ENCODE measurements at regions not wholly inside any gene's neighbourhood (a gene's known extent, or its start where the extent isn't known, plus 50 kb on each side); places are given as distances from the start of the nearest gene placed in this dataset.

- H3K9ac ChIP-seq (ENCODE audit: control insufficient read depth, insufficient read depth, low read length): no peak overlapping the region
- in situ Hi-C loops (cut with MboI) (no loop called here), intact Hi-C loops (cut with micrococcal nuclease; ENCODE audit: unreplicated experiment) (no loop called here)
- H2AFZ ChIP-seq (ENCODE audit: control insufficient read depth, low read depth, low read length): no peak overlapping the region
- no peaks in the 10 kb centered on the region for H3K36me3 ChIP-seq (ENCODE audit: control insufficient read depth in 2 of 2, insufficient read depth in 2 of 2, low read length in 1 of 2)
- DNase-seq (ENCODE audit: low read depth, low spot score) (no peak), FAIRE-seq (no peak), ATAC-seq (no peak)
- no peak overlapping the region for H3K27ac ChIP-seq (ENCODE audit: control insufficient read depth, insufficient read depth)
- H3K4me3 ChIP-seq: no peak overlapping the region
- CTCF ChIA-PET: no interaction called here
- H3K4me2 ChIP-seq (ENCODE audit: control insufficient read depth, insufficient read depth): no peak overlapping the region
- SMC1A ChIA-PET (ENCODE audit: uncharacterized antibody, unreplicated experiment): no interaction called here
- RAD21 ChIA-PET (ENCODE audit: unreplicated experiment): no interaction called here
- POLR2A ChIA-PET: no interaction called here
- H3K27me3 ChIP-seq (replicated peaks in 1 of 2; ENCODE audit: control insufficient read depth in 2 of 2, insufficient read depth in 2 of 2, low read length in 1 of 2): no peaks in the 10 kb centered on the region
- H3K79me2 ChIP-seq (ENCODE audit: control insufficient read depth, insufficient read depth, low read length): no peaks in the 10 kb centered on the region
- H4K20me1 ChIP-seq (ENCODE audit: control insufficient read depth, insufficient read depth): no peaks in the 10 kb centered on the region
- H3K4me1 ChIP-seq (ENCODE audit: control insufficient read depth, insufficient read depth, low read length): no peaks in the 10 kb centered on the region
- WGBS (ENCODE audit: insufficient coverage, insufficient replicate concordance, low lambda C conversion rate, missing lambda C conversion rate): 17% methylated on average over 2 of the region's 2 CpGs
- BruUV-seq (replicated peaks): no TSS peak
- H3K9me3 ChIP-seq (replicated peaks; ENCODE audit: control insufficient read depth, insufficient read depth, low read length): no peaks in the 10 kb centered on the region
- TF ChIP-seq TCF3 (IDR thresholded peaks at IDR 0.05; ENCODE audit: borderline replicate concordance, insufficient read depth, low read depth, low read length) (no peak), IRF5 (IDR thresholded peaks at IDR 0.05; ENCODE audit: borderline replicate concordance) (no peak), TCF12 (IDR thresholded peaks at IDR 0.05; ENCODE audit: low read depth, low read length) (no peak), NFXL1 (IDR thresholded peaks at IDR 0.05; ENCODE audit: borderline replicate concordance) (no peak)
These were observed 908.1 kb upstream of the TMEM132C start for GRCh38 chr12:127358888-127359287.

- CTCF ChIA-PET: no interaction called here
- RAD21 ChIA-PET (ENCODE audit: unreplicated experiment): no interaction called here
- H3K79me2 ChIP-seq (ENCODE audit: control insufficient read depth, insufficient read depth, low read length): no peaks in the 10 kb centered on the region
- in situ Hi-C loops (cut with MboI): no loop called here
- 20% methylated on average over 6 of the region's 6 CpGs for WGBS (ENCODE audit: insufficient coverage, insufficient replicate concordance, low lambda C conversion rate, missing lambda C conversion rate)
- no peak overlapping the region for H2AFZ ChIP-seq (ENCODE audit: control insufficient read depth, low read depth, low read length)
- FAIRE-seq: no peak
- no peaks in the 10 kb centered on the region for H3K9me3 ChIP-seq (replicated peaks; ENCODE audit: control insufficient read depth, insufficient read depth, low read length)
- no peak overlapping the region for H3K27ac ChIP-seq (ENCODE audit: control insufficient read depth, insufficient read depth)
- H3K4me1 ChIP-seq (ENCODE audit: control insufficient read depth, insufficient read depth, low read length): no peaks in the 10 kb centered on the region
- no peaks in the 10 kb centered on the region for H4K20me1 ChIP-seq (ENCODE audit: control insufficient read depth, insufficient read depth)
- POLR2A ChIA-PET: no interaction called here
- no peak for ATAC-seq
- H3K36me3 ChIP-seq (ENCODE audit: control insufficient read depth in 2 of 2, insufficient read depth in 2 of 2, low read length in 1 of 2): no peaks in the 10 kb centered on the region
- SMC1A ChIA-PET (ENCODE audit: uncharacterized antibody, unreplicated experiment): no interaction called here
- no peak for DNase-seq (ENCODE audit: low read depth, low spot score)
- H3K9ac ChIP-seq (ENCODE audit: control insufficient read depth, insufficient read depth, low read length): no peak overlapping the region
- intact Hi-C loops (cut with micrococcal nuclease; ENCODE audit: unreplicated experiment): no loop called here
- no peaks in the 10 kb centered on the region for H3K27me3 ChIP-seq (replicated peaks in 1 of 2; ENCODE audit: control insufficient read depth in 2 of 2, insufficient read depth in 2 of 2, low read length in 1 of 2)
- no TSS peak for BruUV-seq (replicated peaks)
- no peak overlapping the region for H3K4me3 ChIP-seq
- H3K4me2 ChIP-seq (ENCODE audit: control insufficient read depth, insufficient read depth): no peak overlapping the region
- no peak for TF ChIP-seq HSF1 (IDR thresholded peaks at IDR 0.05; ENCODE audit: low read depth, low read length)
- no peak for TF ChIP-seq NFYB (IDR thresholded peaks at IDR 0.05; ENCODE audit: insufficient read depth, low read depth, low read length)
- no peak for TF ChIP-seq EP300 (IDR thresholded peaks at IDR 0.05; ENCODE audit: borderline replicate concordance in 1 of 2, control insufficient read depth in 1 of 2, low read depth in 2 of 2, low read length in 2 of 2)
- TF ChIP-seq CTCF (IDR thresholded peaks at IDR 0.05 in 2 of 3, conservative IDR thresholded peaks at IDR 0.05 in 1 of 3; ENCODE audit: control insufficient read depth in 2 of 3, extremely low read depth in 1 of 3, insufficient read depth in 1 of 3, low read depth in 3 of 3, low read length in 3 of 3): no peak
- no peak for TF ChIP-seq SIX5 (IDR thresholded peaks at IDR 0.05; ENCODE audit: low read depth, low read length, severe bottlenecking)
- no peak for TF ChIP-seq RAD51 (IDR thresholded peaks at IDR 0.05)
- TF ChIP-seq SIN3A (IDR thresholded peaks at IDR 0.05; ENCODE audit: low read depth, low read length): no peak
- TF ChIP-seq MXI1 (IDR thresholded peaks at IDR 0.05; ENCODE audit: low read depth, low read length): no peak
- TF ChIP-seq POU2F2 (IDR thresholded peaks at IDR 0.05; ENCODE audit: borderline replicate concordance, low read depth, low read length): no peak
- TF ChIP-seq CREB1 (IDR thresholded peaks at IDR 0.05; ENCODE audit: low read depth): no peak
- TF ChIP-seq BRCA1 (IDR thresholded peaks at IDR 0.05; ENCODE audit: low read depth, low read length): no peak
These were observed 906.4 kb upstream of the TMEM132C start for GRCh38 chr12:127360580-127360979.
